SU-DHL-6 (cell line): ENCODE measurements at regions not wholly inside any gene's neighbourhood (a gene's known extent, or its start where the extent isn't known, plus 50 kb on each side); places are given as distances from the start of the nearest gene placed in this dataset.

Source experiments
- EZH2phosphoT487 ChIP-seq: fragments of 200-600 bp; sonication (generic), shearing (Covaris generic); conservative IDR thresholded peaks from 2 replicates; pipeline ENCODE4 v1.6.1; 2018; ENCODE audit warnings: mild to moderate bottlenecking, antibody characterized with exemption, low read length, moderate library complexity, mixed read lengths
- TF ChIP-seq, protein P1 (sequence below): fragments of 200-600 bp; sonication (generic); IDR thresholded peaks from one replicate; pipeline ENCODE4 v1.5.1; 2017; ENCODE audit warnings: antibody characterized with exemption, mild to moderate bottlenecking, low read length, moderate library complexity; ENCODE audit not compliant: insufficient read depth, poor library complexity, severe bottlenecking

DNA sequence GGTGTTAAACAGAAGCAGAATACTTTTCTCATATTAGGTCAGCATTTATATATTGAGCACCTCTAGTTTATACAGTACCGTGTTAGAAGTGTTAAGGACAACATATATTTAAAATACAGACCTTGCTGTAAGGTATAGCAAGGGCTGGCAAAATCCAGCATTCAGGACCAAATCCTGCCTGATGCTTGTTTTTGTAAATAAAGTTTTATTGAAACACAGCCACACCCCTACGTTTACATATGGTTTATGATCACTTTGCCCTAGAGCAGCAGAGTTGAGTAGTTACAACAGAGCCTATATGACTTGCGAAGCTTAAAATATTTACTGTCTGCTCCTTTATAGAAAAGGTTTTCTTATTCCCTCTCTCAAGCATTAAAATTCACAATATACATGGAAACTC lies 877.3 kb downstream of the MCTP2 start:
- TF ChIP-seq, protein P1, sequence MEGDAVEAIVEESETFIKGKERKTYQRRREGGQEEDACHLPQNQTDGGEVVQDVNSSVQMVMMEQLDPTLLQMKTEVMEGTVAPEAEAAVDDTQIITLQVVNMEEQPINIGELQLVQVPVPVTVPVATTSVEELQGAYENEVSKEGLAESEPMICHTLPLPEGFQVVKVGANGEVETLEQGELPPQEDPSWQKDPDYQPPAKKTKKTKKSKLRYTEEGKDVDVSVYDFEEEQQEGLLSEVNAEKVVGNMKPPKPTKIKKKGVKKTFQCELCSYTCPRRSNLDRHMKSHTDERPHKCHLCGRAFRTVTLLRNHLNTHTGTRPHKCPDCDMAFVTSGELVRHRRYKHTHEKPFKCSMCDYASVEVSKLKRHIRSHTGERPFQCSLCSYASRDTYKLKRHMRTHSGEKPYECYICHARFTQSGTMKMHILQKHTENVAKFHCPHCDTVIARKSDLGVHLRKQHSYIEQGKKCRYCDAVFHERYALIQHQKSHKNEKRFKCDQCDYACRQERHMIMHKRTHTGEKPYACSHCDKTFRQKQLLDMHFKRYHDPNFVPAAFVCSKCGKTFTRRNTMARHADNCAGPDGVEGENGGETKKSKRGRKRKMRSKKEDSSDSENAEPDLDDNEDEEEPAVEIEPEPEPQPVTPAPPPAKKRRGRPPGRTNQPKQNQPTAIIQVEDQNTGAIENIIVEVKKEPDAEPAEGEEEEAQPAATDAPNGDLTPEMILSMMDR: no peak
- TF ChIP-seq EZH2phosphoT487: no peak
